Bronchial epithelial cell (primary cell): ENCODE measurements at regions not wholly inside any gene's neighbourhood (a gene's known extent, or its start where the extent isn't known, plus 50 kb on each side); places are given as distances from the start of the nearest gene placed in this dataset.

Experiments used
- DNase-seq: peaks from one replicate; pipeline ENCODE4 v3.0.0-alpha.2; 2010; ENCODE audit warnings: low read depth
- FAIRE-seq: peaks from 2 replicates; lab custom pipeline; 2011; peaks lifted over from hg19 to GRCh38; lab: Jason Lieb, UNC
- H3K27me3 ChIP-seq: 2 replicates; pipeline ENCODE4 v1.5.1; 2011; ENCODE audit warnings: low read length; ENCODE audit not compliant: control insufficient read depth, insufficient read depth
- H3K36me3 ChIP-seq: 2 replicates; pipeline ENCODE4 v1.5.1; 2011; ENCODE audit warnings: low read length; ENCODE audit not compliant: control insufficient read depth, insufficient read depth
- H3K4me3 ChIP-seq: 2 replicates; pipeline ENCODE4 v1.5.1; 2011; ENCODE audit warnings: mild to moderate bottlenecking, low read depth, low read length, control low read depth
- TF ChIP-seq, protein P1 (sequence below): IDR thresholded peaks from 2 replicates; pipeline ENCODE4 v1.5.1; 2011; ENCODE audit warnings: mild to moderate bottlenecking, moderate library complexity, low read length, control low read depth, inconsistent platforms; ENCODE audit not compliant: insufficient read depth, severe bottlenecking

- DNase-seq (no peak), FAIRE-seq (no peak)
- TF ChIP-seq, protein P1, sequence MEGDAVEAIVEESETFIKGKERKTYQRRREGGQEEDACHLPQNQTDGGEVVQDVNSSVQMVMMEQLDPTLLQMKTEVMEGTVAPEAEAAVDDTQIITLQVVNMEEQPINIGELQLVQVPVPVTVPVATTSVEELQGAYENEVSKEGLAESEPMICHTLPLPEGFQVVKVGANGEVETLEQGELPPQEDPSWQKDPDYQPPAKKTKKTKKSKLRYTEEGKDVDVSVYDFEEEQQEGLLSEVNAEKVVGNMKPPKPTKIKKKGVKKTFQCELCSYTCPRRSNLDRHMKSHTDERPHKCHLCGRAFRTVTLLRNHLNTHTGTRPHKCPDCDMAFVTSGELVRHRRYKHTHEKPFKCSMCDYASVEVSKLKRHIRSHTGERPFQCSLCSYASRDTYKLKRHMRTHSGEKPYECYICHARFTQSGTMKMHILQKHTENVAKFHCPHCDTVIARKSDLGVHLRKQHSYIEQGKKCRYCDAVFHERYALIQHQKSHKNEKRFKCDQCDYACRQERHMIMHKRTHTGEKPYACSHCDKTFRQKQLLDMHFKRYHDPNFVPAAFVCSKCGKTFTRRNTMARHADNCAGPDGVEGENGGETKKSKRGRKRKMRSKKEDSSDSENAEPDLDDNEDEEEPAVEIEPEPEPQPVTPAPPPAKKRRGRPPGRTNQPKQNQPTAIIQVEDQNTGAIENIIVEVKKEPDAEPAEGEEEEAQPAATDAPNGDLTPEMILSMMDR = peak; percentile 39
- Histone ChIP-seq H3K27me3 (no peaks in the 10 kb centered on the region), H3K36me3 (no peaks in the 10 kb centered on the region), H3K4me3 (no peak overlapping the region)
Measured at GRCh38 chr9:79955300-79955699, 383.5 kb downstream of the TLE4 start.

DNA sequence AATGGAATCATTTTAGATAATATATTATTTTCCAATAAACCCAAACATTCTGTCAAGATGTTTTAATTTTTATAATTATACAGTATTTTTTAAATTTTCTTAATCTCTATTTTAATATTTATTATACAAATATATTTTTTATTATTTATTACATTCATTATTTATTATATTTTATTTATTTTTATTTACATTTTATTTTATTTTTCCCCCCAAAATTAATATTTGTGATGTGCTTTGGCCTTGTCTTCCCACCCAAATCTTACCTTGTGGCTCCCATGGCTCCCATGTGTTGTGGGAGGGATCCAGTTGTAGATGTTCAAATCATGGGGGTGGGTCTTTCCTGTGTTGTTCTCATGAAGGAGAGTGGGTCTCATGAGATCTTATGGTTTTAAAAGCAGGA lies 382.1 kb downstream of the TLE4 start:
- FAIRE-seq (no peak), DNase-seq (no peak)
- no peak overlapping the region for H3K4me3 ChIP-seq
- TF ChIP-seq, protein P1 = no peak
- no peaks in the 10 kb centered on the region for H3K36me3 ChIP-seq
- no peaks in the 10 kb centered on the region for H3K27me3 ChIP-seq

DNA sequence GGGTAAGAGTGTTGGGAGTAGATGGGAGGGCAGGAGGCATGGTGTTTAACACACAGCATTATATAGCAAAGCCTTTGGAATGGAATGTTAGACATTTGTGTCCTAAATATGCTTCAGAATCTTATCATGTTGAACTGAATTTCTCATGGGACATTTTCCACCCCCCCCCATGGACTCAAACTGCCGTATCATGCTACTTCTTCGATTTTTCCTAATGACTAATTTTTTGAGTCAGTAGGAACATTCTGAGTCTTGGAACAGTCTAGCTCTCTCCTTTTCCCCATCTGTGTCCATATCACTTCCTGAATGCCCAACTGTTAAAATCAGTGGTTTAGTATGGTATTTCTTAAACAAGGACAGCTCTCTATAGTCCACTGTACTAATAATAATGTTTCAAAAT lies 380.6 kb downstream of the TLE4 start:
- Histone ChIP-seq H3K36me3 (no peaks in the 10 kb centered on the region), H3K27me3 (no peaks in the 10 kb centered on the region), H3K4me3 (no peak overlapping the region)
- TF ChIP-seq, protein P1 = no peak
- FAIRE-seq = no peak
- DNase-seq = no peak

DNA sequence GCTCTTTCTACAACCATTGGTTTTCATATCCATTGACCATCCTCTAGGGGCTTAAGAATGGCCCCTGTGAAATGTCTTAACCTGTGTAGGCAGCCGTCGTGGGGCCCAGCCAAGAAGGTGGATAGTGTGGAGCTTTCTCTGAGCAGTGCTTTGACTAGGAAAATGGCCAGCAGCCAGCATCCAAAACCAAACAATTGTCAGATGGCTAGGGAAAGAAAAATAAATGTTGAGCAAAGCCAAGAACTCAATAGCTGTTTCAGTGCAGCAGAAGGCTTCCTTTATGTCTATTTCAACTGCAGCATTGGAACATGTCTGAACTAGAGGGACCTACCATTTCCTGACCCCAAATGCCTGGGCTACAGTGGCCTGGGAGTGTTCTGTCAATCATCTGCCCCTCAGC lies 374.9 kb downstream of the TLE4 start:
- no peaks in the 10 kb centered on the region for H3K36me3 ChIP-seq
- FAIRE-seq (no peak), DNase-seq (no peak)
- no peak overlapping the region for H3K4me3 ChIP-seq
- TF ChIP-seq, protein P1 = no peak
- H3K27me3 ChIP-seq = no peaks in the 10 kb centered on the region

DNA sequence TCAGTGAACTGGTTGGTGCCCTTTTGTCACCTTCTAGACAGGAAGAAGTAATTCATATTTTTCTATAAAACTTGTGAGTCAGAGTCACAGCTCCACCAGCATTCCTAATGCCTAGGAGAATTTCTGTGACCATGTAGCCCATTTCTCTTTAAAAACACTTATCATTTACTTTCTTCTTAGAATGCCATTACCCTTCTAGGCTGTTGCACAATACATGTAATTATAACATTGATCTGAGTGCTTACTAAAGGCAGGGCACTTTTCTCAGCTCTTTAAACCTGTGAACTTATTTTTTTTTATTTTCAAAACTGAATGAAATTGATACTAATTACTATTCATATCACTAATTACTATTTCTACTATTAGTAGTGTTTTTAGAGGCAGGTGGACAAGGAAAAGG lies 373.7 kb downstream of the TLE4 start:
- TF ChIP-seq, protein P1 = no peak
- H3K27me3 ChIP-seq = no peaks in the 10 kb centered on the region
- no peak for FAIRE-seq

DNA sequence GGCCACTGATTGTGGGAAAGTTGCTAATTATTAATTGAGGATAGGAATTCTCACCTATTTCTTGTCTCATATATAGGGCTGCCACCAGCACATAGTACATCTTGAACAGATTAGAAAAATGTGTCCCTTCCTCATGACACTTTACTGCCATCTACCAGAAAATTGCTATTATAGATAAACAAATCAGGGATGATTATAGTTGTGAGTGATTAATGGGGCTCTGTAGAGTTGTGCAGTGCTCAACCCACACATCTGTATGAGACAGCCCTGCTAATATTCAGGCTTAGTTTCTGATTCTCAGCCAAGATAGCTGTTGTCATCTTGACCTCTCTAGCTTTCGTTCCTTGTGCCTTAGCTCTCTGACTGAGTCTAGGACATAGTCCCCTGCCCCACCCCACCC lies 373.3 kb downstream of the TLE4 start:
- Histone ChIP-seq H3K27me3 (no peaks in the 10 kb centered on the region), H3K4me3 (no peak overlapping the region), H3K36me3 (no peaks in the 10 kb centered on the region)
- no peak for DNase-seq
- no peak for FAIRE-seq
- TF ChIP-seq, protein P1 = no peak

More for the DNA sequence above, 373.7 kb downstream of the TLE4 start:
- no peaks in the 10 kb centered on the region for H3K36me3 ChIP-seq
- no peak for DNase-seq
- H3K4me3 ChIP-seq = no peak overlapping the region
